HL-60/S4 treated with retinoic acid at 250 ng/mL for 4 days and 3 days (cell line): ENCODE measurements at regions not wholly inside any gene's neighbourhood (a gene's known extent, or its start where the extent isn't known, plus 50 kb on each side); places are given as distances from the start of the nearest gene placed in this dataset.

ENCODE experiments used
- in situ Hi-C: fragments of 300-500 bp; cut with MboI; formaldehyde crosslinking; loops from 2 replicates; pipeline ENCODE4 v1.7.0; 2022; ENCODE audit warnings: low sequenced_read_pairs

DNA sequence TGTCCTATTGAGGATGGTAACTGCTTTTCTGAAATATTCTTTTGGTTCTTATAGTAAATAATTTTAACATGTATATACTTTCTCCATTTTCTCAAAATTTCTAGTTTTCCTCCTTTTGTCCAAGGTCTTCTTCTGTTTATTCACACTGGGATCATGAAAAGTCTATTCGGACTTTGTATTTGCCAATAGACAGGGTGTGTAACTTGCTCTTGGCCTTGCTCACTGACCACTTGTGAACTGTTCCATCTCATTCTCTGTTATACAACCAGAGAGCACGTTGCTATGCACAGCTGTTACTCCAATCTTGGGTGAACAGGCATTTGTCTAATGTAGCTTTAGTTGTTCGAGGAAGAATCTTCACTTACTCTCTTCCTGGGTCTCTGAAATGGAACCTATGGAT, 388.9 kb downstream of the SH3GL2 start:
- in situ Hi-C loops, result no loop called here

DNA sequence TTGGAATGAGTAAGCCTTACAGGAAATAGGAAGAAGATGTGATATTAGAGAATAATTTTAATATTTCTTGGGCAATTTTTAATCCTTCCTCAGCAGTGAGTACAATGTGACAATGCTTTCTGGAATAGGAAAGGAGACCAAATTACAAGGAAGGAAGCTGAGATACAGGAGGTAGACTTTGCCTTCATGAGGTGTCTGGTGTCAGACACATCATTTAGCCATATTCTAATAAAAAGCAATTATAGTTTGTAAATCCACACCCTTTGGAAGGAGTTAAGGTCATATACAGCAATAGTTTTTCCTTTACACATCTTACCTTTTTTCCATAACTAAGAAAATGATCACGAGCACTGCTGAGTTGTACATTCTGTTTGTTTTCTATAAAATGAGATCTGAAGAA, 390.4 kb downstream of the SH3GL2 start:
- in situ Hi-C loops, result no loop called here

DNA sequence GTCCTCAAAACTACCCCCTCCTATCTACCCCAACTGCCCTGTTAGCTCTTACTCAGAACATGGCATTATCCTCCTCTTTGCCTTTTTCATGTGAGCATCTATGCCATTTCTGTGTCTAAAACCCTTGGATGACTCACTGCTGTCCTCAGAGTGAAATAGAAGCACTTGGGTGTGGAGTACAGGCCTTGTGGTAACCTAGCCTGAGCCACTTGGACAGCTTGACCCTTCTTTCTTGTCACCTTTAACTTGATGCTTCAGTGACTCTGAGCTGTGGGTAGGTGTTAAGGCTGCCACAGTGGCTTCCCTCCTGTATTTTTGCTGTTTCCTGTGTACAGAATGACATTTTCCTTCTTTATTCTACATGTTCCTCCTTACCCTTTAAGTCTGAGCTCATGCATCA, 391.4 kb downstream of the SH3GL2 start:
- in situ Hi-C loops, result no loop called here

DNA sequence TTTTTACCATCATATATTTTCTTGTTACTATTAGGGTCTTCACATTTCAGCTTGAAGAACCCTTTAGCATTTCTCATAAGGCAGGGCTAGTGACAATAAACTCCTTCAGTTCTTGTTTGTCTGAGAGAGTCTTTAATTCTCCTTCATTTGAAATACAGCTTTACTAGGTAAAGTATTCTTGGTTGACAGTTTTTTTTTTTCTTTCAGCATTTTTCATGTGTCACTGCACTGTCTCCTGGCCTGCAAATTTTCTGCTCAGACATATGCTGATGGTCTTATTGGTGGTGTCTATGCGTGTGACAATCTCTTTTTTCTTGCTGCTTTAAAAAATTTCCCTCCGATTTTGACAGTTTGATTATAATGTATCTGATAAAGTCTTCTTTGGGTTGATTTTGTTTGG, 399.9 kb downstream of the SH3GL2 start:
- in situ Hi-C loops, result no loop called here

DNA sequence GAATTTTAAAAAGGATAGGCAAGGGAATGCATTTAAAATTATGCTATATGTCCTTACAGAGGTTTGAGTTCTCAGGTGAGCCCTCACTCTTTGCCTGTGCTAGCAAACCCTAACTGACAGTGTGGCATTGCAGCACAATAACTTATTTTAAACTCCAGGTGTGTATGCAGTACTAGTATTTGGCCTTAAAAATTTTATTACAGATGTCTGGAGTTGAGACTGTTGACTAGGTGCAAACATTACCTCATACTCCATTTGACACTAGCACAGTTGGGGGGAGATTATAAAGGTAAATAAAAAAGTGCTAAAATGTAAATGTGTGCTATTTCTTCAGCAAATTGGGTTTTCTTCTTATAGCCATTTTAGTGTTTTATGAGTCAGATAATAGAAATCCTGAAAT, 407.7 kb downstream of the SH3GL2 start:
- in situ Hi-C loops, result no loop called here

- in situ Hi-C loops, result no loop called here
Observed at GRCh38 chr9:17987189-17987588, 408.3 kb downstream of the SH3GL2 start.

- in situ Hi-C loops, result no loop called here
Observed at GRCh38 chr9:17988489-17988888, 409.6 kb downstream of the SH3GL2 start.

GRCh38 chr9:17990602-17991001, 411.7 kb downstream of the SH3GL2 start:
- in situ Hi-C loops, result no loop called here

- in situ Hi-C loops, result no loop called here
Observed at GRCh38 chr9:17993024-17993423, 414.2 kb downstream of the SH3GL2 start.

DNA sequence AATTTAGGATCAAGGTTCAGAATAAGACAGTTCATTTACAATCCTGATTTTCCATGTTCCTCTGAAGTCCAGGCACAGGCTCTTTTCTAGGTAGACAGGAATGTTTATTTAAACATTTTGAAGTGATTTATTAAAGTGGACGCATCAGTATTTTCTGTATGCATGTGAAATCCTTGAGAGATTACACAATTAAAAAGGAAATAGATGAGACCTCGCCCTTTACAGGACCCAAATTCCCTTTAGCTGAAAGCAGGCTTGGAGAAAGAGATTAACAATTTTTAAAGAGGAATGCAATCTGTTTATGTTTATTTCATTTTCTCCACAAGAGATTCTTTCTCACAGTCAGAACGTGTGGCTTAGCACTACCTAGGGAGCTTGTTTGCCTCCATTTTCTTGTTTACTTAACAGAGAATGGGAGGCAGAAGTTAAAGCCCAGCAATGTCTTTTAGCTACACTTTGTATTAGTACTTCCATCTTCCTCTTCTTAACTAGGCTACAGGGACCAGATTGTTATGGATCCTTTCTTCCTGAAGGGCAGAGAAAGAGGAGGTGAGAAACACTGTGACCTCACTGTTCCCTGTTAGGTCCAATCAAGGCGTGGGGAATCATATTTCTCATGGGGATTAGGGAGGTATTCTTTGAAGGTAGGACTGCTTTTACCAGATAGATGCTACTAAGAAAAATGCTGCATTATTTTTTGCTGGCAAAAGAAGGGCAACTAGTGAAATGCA, 416.0 kb downstream of the SH3GL2 start:
- in situ Hi-C loops, result no loop called here

DNA sequence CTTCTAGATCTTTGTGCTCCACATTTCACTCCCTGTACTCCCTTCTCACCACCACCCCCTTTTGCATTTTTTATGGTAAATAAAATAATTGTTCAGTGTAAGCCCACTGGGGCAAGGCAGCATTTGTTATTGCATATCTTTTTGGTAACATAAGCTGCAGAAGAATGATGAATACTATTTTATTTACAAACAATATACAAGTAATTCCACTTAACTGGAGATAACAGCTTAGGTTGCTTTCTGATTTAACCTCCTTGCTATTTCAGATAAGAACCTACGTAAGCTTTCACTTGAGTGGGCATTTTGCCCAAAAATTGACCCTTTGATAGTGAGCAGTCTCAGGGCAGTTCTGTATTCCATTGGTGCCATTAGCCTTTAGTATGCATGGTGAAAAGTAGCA, 417.9 kb downstream of the SH3GL2 start:
- in situ Hi-C loops, result no loop called here

DNA sequence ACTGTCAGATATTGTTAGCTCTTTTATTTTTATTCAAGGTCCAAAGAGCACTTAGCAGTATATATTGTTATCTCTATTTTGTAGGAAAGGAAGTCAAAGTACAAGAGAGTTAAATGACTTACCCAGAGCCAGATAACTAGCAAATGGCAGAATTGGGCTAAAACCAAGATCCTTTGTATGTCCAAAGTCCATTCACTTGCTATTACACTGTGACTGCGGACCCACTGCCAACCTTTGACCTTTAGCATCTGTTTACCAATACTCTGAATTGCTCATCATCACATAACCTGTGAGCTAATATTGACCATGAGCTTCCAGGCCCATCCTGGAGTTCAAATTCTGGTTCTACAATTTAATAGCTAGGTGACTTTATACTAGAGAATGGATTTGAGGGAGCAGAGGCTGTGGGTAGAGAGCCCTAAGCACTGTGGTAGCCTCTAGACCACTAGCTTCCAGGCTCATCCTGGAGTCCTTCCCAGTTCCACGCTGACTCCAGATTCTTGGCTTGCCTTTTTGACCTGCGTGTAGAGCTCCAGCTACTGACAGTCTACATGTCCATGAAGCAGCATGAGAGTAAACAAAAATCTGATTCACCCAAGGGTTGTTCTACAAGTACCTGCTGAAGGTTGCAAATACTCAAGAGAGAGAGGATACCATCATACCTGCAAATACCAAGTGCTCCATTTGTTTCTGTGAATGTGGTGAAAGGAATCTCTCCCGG, 424.0 kb downstream of the SH3GL2 start:
- in situ Hi-C loops, result no loop called here

DNA sequence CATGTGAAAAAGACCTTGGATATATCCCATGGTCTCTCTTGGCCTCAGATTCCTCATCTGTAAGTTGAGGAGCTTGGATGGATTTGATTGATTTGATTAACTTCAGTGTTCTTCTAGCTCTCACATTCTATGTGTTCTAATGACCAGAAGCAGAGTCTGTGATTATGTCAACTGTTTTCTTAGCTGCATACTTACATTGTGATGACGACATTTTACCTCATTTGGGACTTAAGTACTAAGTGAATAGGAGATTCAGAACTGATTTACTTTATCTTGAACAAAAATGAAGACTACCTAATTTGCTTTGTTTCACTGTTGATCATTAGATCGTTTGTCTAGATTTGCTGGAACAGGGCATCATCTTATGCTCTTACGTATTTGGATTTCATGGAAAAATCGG, 427.7 kb downstream of the SH3GL2 start:
- in situ Hi-C loops, result no loop called here

- in situ Hi-C loops, result no loop called here
Observed at GRCh38 chr9:18007621-18008020, 428.8 kb downstream of the SH3GL2 start.

- in situ Hi-C loops, result no loop called here
Observed at GRCh38 chr9:18009902-18010301, 431.0 kb downstream of the SH3GL2 start.

GRCh38 chr9:18010492-18010891, 431.6 kb downstream of the SH3GL2 start:
- in situ Hi-C loops, result no loop called here

GRCh38 chr9:18012170-18012569, 433.3 kb downstream of the SH3GL2 start:
- in situ Hi-C loops, result no loop called here

DNA sequence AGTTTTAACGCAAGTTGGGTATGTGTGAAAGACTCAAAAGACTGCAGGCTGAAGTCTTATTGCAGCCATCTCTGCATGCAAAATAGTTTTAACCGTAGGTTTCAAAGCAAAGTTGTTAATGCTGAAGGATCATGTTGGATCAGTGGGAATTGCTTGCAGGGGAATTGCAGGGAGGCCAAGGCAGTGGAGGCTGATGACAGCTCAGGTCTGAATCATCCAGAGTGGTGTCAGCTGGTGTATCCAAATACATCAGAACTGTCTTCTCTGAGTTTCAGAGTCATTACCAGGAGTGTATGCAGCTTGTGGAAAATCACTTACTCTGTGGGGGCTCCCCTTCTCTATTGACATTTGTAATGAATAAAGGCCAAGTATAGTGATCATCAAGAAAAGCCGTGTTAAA, 435.7 kb downstream of the SH3GL2 start:
- in situ Hi-C loops, result no loop called here

DNA sequence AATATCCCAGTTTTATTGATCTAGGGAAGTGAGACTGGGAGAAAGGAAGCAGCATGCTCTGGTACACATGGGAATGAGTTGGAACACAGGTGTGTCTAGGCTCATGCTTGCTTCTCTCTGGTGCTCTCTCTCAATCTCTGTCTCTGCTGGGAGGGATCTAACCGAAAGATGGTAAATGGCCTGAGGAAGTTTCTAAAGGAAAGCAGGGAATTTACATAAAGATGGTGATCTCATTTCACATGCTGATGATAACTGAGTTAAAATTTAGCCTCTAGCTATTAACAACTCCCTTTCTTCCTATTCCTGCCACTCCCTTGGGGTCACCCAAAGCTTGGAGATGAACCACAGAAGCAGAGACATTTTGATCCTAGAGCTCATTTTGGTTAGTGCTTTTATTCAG, 436.2 kb downstream of the SH3GL2 start:
- in situ Hi-C loops, result no loop called here

DNA sequence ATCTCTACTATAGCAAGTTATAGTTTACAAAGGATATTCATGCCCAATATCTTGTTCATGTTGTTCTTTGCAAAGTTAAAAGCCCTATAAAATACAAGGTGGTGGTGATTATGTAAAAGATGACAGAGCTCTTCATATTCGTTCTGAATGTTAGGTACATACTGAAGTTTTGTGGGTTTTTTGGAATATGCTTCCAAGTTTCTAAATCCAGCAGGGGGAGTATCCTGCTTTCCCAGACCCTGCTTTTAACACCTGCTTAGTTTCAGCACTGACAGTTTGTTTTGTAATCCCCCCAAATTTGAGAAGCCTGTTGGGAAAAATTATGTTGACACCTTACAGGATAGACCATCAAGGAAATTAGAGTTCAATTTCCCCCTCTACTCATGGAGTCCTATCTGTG, 438.3 kb downstream of the SH3GL2 start:
- in situ Hi-C loops, result no loop called here

DNA sequence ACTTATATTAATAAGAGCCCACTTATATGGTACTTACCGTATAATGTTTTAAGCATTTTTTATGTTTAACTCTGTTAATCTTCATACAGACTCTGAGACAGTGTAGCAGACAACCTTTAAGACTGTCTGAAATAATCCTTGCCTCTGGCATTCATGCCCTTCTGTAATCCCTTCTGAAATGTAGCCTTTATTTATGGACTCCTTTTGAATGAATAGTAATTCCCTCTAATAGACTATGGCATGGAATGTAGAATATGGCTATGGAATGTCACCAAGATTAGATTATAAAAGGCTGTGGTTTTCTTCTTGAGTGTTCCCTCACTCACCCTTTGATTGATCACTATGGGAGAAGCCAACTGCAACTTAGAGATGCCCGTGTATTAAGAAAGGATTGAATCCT, 439.4 kb downstream of the SH3GL2 start:
- in situ Hi-C loops, result no loop called here

- in situ Hi-C loops, result no loop called here
Observed at GRCh38 chr9:18018661-18019060, 439.8 kb downstream of the SH3GL2 start.
